BLaER1 treated with 17β-estradiol and CSF1 and Interleukin-3, amounts not matched to agents 10 nM and 100 nM (cell line): ENCODE measurements at regions not wholly inside any gene's neighbourhood (a gene's known extent, or its start where the extent isn't known, plus 50 kb on each side); places are given as distances from the start of the nearest gene placed in this dataset.
"Not testable (repeated sequence)": the region's sequence is repeated elsewhere in the genome, so short reads cannot be mapped to it uniquely, and the experiment has no call there.

Experiments used
- H3K27ac ChIP-seq, 11 experiments: shearing (Covaris generic); formaldehyde crosslinking; 2 replicates each; pipeline ENCODE4 v1.8.1; 2022
- H3K27me3 ChIP-seq, 11 experiments: shearing (Covaris generic); formaldehyde crosslinking; 2 replicates each; pipeline ENCODE4 v1.8.1; 2022
- H3K36me3 ChIP-seq, 11 experiments: shearing (Covaris generic); formaldehyde crosslinking; 2 replicates each; pipeline ENCODE4 v1.8.1; 2022
- H3K4me1 ChIP-seq, 10 experiments: shearing (Covaris generic); formaldehyde crosslinking; 2 replicates each; pipeline ENCODE4 v1.8.1; 2022
- H3K4me2 ChIP-seq, 11 experiments: shearing (Covaris generic); formaldehyde crosslinking; 2 replicates each; pipeline ENCODE4 v1.8.1; 2022
- H3K4me3 ChIP-seq, 10 experiments: shearing (Covaris generic); formaldehyde crosslinking; 2 replicates each; pipeline ENCODE4 v1.8.1; 2022
- H3K9ac ChIP-seq, 11 experiments: shearing (Covaris generic); formaldehyde crosslinking; 2 replicates each; pipeline ENCODE4 v1.8.1; 2022
- H3K9me3 ChIP-seq, 11 experiments: shearing (Covaris generic); formaldehyde crosslinking; replicated peaks in 1 of 11; 2 replicates each; pipeline ENCODE4 v1.8.1; 2022
- H4K20me1 ChIP-seq, 11 experiments: shearing (Covaris generic); formaldehyde crosslinking; 2 replicates each; pipeline ENCODE4 v1.8.1; 2022
- Cebpa-rat ChIP-seq, 11 experiments: shearing (Covaris generic); IDR thresholded peaks; 2 replicates each; pipeline ENCODE4 v1.8.1; 2022

DNA sequence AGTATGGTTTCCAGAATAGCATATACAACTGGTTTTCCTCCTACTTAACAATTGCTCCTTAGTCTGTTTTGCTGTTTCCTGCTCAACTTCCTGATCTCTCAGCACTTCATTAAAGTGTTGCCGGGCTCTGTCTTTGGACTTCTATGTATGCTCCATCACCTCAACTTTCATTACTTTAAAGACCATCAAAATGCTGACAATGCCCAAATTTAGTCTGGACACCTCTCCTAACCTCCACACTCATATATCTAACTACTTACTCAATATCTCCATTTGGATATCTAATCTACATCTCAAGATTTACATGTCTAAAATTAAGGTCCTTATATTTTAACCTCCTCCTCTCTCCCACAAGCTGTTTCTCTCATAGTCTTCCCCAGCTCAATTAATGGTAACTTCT is 54.4 kb upstream of the LGR5 start:
- TF ChIP-seq Cebpa-rat (IDR thresholded peaks at IDR 0.05), result no peak

DNA sequence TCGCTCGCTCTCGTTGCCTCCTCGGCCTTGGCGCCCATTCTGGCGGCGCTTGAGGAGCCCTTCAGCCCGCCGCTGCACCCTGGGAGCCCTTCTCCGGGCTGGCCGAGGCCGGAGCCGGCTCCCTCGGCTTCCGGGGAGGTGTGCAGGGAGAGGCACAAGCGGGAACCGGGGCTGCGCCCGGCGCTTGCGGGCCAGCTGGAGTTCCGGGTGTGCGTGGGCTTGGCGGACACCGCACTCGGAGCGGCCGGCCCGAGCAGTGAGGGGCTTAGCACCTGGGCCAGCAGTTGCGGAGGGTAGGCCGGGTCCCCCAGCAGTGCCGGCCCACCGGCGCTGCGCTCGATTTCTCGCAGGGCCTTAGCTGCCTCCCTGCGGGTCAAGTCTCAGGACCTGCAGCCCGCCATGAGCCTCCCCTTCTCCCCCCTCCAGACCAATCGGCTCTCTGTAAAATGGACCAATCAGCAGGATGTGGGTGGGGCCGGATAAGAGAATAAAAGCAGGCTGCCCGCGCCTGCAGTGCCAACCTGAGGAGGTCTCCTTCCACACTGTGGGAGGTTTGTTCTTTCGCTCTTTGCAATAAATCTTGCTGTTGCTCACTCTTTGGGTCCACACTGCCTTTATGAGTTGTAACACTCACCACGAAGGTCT is 62.8 kb upstream of the LGR5 start:
- H4K20me1 ChIP-seq, H3K27ac ChIP-seq, H3K27me3 ChIP-seq, H3K4me2 ChIP-seq, H3K36me3 ChIP-seq, H3K4me1 ChIP-seq, H3K9ac ChIP-seq, H3K4me3 ChIP-seq: not testable (repeated sequence)
- H3K9me3 ChIP-seq, result peaks cover 5 to 13% (median 9%) of the 10 kb centered on the region in 11 experiments; a peak in 18 of 22 replicates

More for the DNA sequence above, 54.4 kb upstream of the LGR5 start:
- Histone ChIP-seq H3K9ac (no peak overlapping the region), H3K27ac (no peak overlapping the region), H3K36me3 (no peaks in the 10 kb centered on the region), H3K4me3 (no peak overlapping the region), H3K4me2 (no peak overlapping the region), H4K20me1 (no peaks in the 10 kb centered on the region), H3K27me3 (no peaks in the 10 kb centered on the region), H3K4me1 (no peaks in the 10 kb centered on the region), H3K9me3 (peaks cover 0 to 6% (median 0%) of the 10 kb centered on the region in 11 experiments; a peak in 2 of 22 replicates)

DNA sequence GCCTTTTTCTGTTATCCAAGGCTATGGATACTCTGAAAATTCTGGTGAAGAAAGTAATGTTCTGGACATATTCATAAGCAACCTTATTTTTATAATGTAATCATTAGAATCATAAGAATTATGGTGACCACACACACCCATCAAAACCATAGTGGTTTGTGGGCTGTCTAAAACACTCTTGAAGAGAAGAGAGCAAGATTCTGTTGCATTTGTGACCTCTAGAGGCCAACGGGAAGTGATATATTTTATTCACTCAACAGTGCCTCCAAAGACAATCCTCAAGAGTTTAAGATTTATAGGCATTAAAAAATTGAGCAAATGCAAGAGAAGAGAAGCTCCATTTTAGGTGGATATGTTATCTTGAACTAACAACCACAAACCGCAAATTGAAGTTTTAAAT is 68.5 kb upstream of the LGR5 start:
- TF ChIP-seq Cebpa-rat (IDR thresholded peaks at IDR 0.05), result no peak
- Histone ChIP-seq H3K36me3 (no peaks in the 10 kb centered on the region), H3K9ac (no peak overlapping the region), H3K27me3 (no peaks in the 10 kb centered on the region), H3K4me3 (no peak overlapping the region), H3K27ac (no peak overlapping the region), H3K4me2 (no peak overlapping the region), H3K9me3 (peaks cover 0 to under 1% (median 0%) of the 10 kb centered on the region in 11 experiments; a peak in 1 of 22 replicates), H3K4me1 (no peaks in the 10 kb centered on the region), H4K20me1 (no peaks in the 10 kb centered on the region)

- Histone ChIP-seq H3K27me3 (no peaks in the 10 kb centered on the region), H4K20me1 (no peaks in the 10 kb centered on the region), H3K9me3 (peaks cover 6 to 23% (median 14%) of the 10 kb centered on the region in 11 experiments; a peak in 16 of 22 replicates), H3K4me2 (no peak overlapping the region), H3K4me3 (no peak overlapping the region), H3K36me3 (no peaks in the 10 kb centered on the region), H3K9ac (no peak overlapping the region), H3K4me1 (peaks cover 2 to 12% (median 5%) of the 10 kb centered on the region in 10 experiments; a peak in 18 of 20 replicates), H3K27ac (no peak overlapping the region)
- no peak for TF ChIP-seq Cebpa-rat (IDR thresholded peaks at IDR 0.05)
Measured at GRCh38 chr12:71360013-71360412, 79.6 kb upstream of the LGR5 start.

DNA sequence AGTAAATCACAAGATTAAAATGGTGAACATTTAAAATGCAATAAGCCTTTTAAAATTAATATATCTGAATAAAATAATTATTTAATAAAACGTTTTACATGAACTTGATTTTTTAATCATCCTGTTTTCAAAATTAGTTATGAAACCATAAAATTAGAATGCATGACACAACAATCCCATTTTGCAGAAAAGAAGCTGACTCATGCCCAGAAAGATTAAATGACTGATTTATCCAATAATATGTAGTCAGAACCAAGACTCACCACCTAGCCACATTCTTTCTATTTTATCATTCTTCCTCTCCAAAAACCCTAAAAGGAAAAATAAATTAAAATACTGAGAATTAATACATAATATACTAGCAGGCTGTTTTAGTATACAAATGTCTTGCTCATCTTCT is 83.0 kb upstream of the LGR5 start:
- no peaks in the 10 kb centered on the region for H3K27me3 ChIP-seq
- no peak for TF ChIP-seq Cebpa-rat (IDR thresholded peaks at IDR 0.05)
- no peak overlapping the region for H3K4me2 ChIP-seq
- H3K36me3 ChIP-seq, result no peaks in the 10 kb centered on the region
- no peaks in the 10 kb centered on the region for H4K20me1 ChIP-seq
- H3K9ac ChIP-seq, result no peak overlapping the region
- peaks cover 12 to 26% (median 18%) of the 10 kb centered on the region in 10 experiments; a peak in 19 of 20 replicates for H3K4me1 ChIP-seq
- no peak overlapping the region for H3K4me3 ChIP-seq
- peaks cover 6 to 23% (median 12%) of the 10 kb centered on the region in 11 experiments; a peak in 16 of 22 replicates for H3K9me3 ChIP-seq
- H3K27ac ChIP-seq, result no peak overlapping the region

DNA sequence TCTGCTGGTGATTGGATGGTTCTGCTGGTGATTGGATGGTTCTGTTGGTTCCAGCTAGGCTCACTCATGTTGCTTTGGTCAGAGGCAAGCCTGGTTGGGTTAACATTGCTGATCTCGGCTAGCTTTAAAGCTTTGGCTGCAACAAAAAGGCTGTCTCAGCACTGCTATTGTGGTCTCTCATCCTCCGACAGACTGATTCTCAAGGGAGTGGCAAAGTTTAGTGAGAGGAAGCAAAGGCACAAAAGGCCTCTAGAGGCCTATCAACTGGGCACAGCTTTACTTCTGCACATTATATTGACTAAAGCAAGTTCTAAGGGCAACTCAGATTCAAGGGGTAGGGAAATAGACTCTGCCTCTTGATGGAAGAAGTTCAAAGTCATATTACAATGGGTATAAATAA is 84.7 kb upstream of the LGR5 start:
- no peaks in the 10 kb centered on the region for H4K20me1 ChIP-seq
- no peak for TF ChIP-seq Cebpa-rat (IDR thresholded peaks at IDR 0.05)
- no peak overlapping the region; a peak in 1 of 22 replicates for H3K27ac ChIP-seq
- no peaks in the 10 kb centered on the region for H3K27me3 ChIP-seq
- H3K4me1 ChIP-seq, result peaks cover 12 to 28% (median 18%) of the 10 kb centered on the region in 10 experiments; a peak in 19 of 20 replicates
- no peaks in the 10 kb centered on the region for H3K36me3 ChIP-seq
- H3K9me3 ChIP-seq, result peaks cover 2 to 16% (median 4%) of the 10 kb centered on the region in 11 experiments; a peak in 13 of 22 replicates
- peak overlapping the region; percentile 4 to 73 (median 49); a peak in 18 of 22 replicates for H3K4me2 ChIP-seq
- H3K9ac ChIP-seq, result no peak overlapping the region
- H3K4me3 ChIP-seq, result no peak overlapping the region

DNA sequence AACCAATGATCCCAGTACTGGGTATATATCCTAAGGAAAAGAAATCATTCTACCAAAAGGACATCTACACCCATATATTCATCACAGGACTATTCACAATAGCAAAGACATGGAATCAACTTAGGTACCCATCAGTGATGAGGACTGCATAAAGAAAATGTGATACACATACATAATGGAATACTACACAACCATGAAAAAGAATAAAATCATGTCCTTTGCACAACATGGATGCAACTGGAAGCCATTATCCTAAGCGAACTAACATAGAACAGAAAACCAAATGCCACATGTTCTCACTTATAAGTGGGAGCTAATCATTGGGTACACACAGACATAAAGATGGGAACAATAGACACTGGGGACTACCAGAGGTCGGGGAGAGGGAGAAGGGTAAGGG is 86.0 kb upstream of the LGR5 start:
- H3K27me3 ChIP-seq, result no peaks in the 10 kb centered on the region
- H4K20me1 ChIP-seq, result no peaks in the 10 kb centered on the region
- H3K9me3 ChIP-seq, result peaks cover 0 to 4% (median 0%) of the 10 kb centered on the region in 11 experiments; a peak in 3 of 22 replicates
- TF ChIP-seq Cebpa-rat (IDR thresholded peaks at IDR 0.05), result no peak
- H3K4me3 ChIP-seq, result no peak overlapping the region
- peaks cover 12 to 33% (median 18%) of the 10 kb centered on the region in 10 experiments; a peak in 19 of 20 replicates for H3K4me1 ChIP-seq
- H3K36me3 ChIP-seq, result no peaks in the 10 kb centered on the region
- H3K4me2 ChIP-seq, result peak overlapping the region in 3 of 11 experiments; percentile 49 to 61 (median 57); a peak in 2 of 22 replicates
- H3K27ac ChIP-seq, result no peak overlapping the region
- no peak overlapping the region for H3K9ac ChIP-seq

GRCh38 chr12:71349950-71350349 is 89.6 kb upstream of the LGR5 start:
- no peak for TF ChIP-seq Cebpa-rat (IDR thresholded peaks at IDR 0.05)
- H3K27ac ChIP-seq, result no peak overlapping the region
- no peak overlapping the region for H3K9ac ChIP-seq
- no peak overlapping the region for H3K4me3 ChIP-seq
- H3K4me2 ChIP-seq, result peak overlapping the region in 2 of 11 experiments; percentile 8 to 10; a peak in 3 of 22 replicates
- no peaks in the 10 kb centered on the region for H3K27me3 ChIP-seq
- peaks cover 9 to 21% (median 13%) of the 10 kb centered on the region in 10 experiments; a peak in 19 of 20 replicates for H3K4me1 ChIP-seq
- no peaks in the 10 kb centered on the region for H4K20me1 ChIP-seq
- peaks cover 0 to 3% (median 0%) of the 10 kb centered on the region in 11 experiments; a peak in 2 of 22 replicates for H3K9me3 ChIP-seq
- no peaks in the 10 kb centered on the region for H3K36me3 ChIP-seq

DNA sequence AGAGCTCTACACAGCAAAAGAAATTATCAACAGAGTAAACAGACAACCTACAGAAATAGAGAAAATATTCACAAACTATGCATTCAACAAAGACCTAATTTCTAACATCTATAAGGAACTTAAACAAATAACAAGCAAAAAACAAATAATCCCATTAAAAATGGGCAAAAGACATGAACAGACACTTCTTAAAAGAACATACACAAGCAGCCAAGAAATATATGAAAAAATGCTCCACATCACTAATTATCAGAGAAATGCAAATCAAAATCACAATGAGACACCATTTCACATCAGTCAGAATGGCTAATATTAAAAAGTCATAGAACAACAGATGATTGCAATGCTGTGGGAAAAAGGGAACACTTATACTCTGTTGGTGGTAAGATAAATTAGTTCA is 100.7 kb upstream of the LGR5 start:
- no peak for TF ChIP-seq Cebpa-rat (IDR thresholded peaks at IDR 0.05)
- Histone ChIP-seq H3K27me3 (no peaks in the 10 kb centered on the region), H4K20me1 (no peaks in the 10 kb centered on the region), H3K27ac (no peak overlapping the region), H3K4me2 (no peak overlapping the region), H3K9me3 (peaks cover 6 to 19% (median 9%) of the 10 kb centered on the region in 11 experiments; a peak in 12 of 22 replicates), H3K4me3 (no peak overlapping the region), H3K4me1 (no peaks in the 10 kb centered on the region), H3K36me3 (no peaks in the 10 kb centered on the region), H3K9ac (no peak overlapping the region)

DNA sequence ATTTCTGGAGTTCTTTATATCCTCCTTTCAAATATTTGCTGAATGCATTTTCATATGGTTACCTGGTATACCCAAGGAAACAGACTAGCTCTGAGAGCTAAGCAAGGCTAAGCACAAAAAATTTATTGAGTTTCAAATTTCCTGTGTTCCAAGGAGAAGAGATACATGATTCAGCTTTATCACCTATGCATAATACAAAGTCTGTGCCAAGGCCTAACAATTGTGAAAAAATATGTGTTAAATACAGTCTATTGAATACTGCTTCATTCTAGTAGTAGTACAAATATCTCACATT is 103.7 kb upstream of the LGR5 start:
- H3K27me3 ChIP-seq, result no peaks in the 10 kb centered on the region
- H3K9me3 ChIP-seq, result peaks cover 6 to 19% (median 9%) of the 10 kb centered on the region in 11 experiments; a peak in 12 of 22 replicates
- no peak overlapping the region for H3K4me3 ChIP-seq
- no peaks in the 10 kb centered on the region for H3K36me3 ChIP-seq
- H3K9ac ChIP-seq, result no peak overlapping the region
- H3K27ac ChIP-seq, result no peak overlapping the region
- H4K20me1 ChIP-seq, result no peaks in the 10 kb centered on the region
- H3K4me2 ChIP-seq, result no peak overlapping the region
- H3K4me1 ChIP-seq, result no peaks in the 10 kb centered on the region
- TF ChIP-seq Cebpa-rat (IDR thresholded peaks at IDR 0.05), result no peak
